GM12874 (cell line): ENCODE measurements at regions not wholly inside any gene's neighbourhood (a gene's known extent, or its start where the extent isn't known, plus 50 kb on each side); places are given as distances from the start of the nearest gene placed in this dataset.

Experiments
- TF ChIP-seq, protein P1 (sequence below): IDR thresholded peaks from 2 replicates; pipeline ENCODE4 v1.5.1; 2011; ENCODE audit warnings: low read depth, mild to moderate bottlenecking, control low read depth, low read length, moderate library complexity; ENCODE audit not compliant: insufficient read depth

DNA sequence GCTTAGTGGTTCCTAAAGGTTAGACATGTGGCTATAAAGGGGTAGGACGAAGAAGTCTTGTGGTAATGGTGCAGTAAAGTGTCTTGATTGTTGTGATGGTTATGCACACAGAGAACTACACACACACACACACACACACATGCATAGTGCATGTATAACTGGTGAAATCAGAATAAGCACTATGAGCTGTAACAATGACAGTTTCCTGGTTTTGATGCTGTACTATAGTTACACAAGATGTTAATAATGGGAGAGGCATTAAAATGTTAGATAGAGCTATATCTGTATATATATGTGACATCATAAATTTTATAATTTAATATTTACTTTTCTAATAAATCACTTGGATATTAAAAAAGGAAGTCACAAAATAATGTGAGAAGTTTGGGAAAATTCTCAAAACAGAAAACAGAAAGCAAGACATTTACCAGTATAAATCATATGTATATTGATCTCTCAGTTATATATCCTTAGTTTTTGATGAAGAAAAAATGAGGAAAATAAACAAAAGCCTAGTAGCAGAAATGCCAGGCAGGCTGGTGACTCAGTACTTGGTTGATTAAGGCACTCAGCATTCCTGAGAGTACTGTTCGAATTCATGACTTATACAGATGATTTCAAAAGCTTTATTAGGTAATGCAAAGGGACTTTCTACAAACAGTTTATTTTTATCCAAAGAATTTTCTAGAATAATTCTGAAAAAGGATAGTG, 350.5 kb upstream of the DAB2 start:
- TF ChIP-seq, protein P1, sequence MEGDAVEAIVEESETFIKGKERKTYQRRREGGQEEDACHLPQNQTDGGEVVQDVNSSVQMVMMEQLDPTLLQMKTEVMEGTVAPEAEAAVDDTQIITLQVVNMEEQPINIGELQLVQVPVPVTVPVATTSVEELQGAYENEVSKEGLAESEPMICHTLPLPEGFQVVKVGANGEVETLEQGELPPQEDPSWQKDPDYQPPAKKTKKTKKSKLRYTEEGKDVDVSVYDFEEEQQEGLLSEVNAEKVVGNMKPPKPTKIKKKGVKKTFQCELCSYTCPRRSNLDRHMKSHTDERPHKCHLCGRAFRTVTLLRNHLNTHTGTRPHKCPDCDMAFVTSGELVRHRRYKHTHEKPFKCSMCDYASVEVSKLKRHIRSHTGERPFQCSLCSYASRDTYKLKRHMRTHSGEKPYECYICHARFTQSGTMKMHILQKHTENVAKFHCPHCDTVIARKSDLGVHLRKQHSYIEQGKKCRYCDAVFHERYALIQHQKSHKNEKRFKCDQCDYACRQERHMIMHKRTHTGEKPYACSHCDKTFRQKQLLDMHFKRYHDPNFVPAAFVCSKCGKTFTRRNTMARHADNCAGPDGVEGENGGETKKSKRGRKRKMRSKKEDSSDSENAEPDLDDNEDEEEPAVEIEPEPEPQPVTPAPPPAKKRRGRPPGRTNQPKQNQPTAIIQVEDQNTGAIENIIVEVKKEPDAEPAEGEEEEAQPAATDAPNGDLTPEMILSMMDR: no peak

DNA sequence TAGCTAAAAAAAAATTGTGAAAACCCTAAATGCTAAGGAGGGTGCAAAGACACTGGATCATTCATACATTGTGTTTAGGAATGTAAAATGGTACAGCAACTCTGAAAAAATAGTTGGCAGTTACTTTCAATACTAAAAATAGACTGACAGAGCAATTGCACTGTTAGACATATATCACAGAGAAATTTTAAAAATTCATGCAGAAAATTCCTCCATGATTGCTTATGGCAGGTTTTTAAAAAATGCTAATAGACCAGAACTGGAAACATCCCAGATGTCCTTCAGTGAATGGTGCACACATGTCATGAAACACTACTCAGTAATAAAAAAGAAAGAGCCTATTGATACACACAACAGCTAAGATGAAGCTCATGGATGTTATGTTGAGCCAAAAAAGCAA, 349.8 kb upstream of the DAB2 start:
- TF ChIP-seq, protein P1: no peak

DNA sequence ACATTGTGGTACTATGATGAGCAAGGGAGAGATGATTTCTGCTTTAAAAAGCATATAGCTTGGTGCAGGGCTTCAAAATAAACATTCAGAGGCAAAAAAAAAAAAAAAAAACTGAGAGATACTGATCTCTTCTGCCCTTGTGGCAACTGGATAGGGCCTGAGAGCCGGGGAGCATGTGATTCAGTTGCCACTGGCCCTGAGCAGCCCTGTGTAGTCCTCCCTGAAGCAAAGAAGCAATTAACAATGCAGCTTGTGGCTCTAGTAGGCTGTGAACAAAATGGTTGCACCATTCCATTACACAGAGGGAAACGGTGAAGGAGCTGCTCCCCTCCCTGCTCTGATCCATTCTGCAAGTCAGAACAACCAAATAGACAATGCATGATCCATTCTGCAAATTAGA, 347.5 kb upstream of the DAB2 start:
- TF ChIP-seq, protein P1: no peak

DNA sequence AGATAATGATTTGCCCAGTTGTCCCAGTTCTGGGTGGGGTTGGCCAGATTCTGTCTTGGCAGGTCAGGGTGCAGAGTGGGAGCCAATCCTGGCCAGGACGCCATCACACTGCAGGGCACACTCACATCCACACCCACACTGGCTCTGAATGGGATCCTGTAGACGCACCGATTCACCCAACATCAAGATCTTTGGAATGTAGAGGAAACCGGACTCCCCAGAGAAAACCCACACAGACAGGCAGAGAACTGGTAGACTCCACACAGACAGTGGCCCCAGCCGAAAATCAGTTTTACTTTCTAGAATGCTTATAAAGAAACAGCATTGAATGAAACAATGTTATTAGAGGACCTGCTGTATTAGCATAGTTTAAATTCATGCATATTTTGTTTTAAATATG, 343.1 kb upstream of the DAB2 start:
- TF ChIP-seq, protein P1: no peak

DNA sequence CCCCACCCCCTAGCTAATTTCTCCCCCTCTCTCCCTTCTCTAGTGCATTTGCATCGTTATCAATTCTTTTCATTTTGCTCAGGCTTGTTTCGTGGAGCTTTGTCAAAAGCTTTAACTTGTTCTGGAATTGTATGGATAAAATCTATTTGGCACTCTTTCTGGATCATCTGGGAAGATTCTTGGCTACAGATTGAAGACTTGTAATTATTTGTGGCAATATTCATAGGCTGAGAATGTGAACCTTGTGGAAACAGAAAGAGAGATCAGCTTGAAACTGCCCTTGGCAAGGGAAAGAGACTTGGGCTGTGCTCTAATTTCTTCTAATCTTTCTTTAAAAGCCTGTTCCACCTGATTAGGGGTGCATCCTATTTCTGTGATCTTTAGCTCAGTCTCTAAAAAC, 340.6 kb upstream of the DAB2 start:
- TF ChIP-seq, protein P1: no peak

DNA sequence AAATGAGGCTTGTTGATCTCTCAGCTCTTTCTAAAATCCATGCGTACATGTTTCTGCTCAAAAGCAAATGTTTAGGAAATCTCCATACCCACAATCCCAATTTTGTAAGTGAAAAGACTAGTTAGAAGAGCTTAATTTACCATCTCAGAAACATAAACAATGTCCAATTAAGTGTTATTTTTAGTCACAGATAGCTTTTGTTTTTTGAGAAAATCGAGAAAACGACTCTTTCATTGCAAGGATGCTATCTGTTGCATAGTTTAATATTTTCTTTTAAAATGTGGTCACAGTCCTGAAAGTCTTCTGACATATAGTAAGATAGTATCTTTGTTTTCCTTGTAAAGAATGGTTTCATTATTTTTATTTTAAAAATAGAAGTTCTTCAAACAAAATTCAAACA, 338.0 kb upstream of the DAB2 start:
- TF ChIP-seq, protein P1: no peak

DNA sequence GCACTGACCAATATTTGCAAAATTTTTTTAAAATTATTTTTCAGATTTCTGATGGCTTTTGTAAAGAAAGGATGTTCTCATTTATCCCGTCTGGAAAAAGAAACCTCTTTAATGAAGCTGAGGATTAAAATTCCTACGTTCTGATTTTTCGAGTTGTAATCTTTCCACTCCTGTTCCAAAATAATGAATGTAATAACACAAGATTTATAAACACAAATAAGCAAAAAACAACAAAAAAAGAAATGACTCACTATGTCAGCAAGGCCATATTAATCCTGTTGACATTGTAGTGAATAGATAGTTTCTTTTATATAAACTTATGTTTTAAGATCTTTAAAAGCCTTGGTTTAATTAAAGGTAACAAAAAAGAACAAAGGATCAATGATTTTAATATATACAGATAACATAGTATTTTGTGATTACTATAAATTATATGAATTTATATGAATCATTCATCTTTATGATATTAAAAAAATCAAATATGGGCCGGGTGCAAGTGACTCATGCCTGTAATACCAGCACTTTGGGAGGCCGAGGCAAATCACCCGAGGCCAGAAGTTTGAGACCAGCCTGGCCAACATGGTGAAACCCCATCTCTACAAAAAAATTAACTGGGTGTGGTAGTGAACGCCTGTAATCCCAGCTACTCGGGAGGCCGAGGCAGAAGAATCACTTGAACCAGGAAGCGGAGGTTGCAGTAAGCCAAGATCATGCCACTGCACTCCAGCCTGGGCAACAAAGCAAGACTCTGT, 336.6 kb upstream of the DAB2 start:
- TF ChIP-seq, protein P1: no peak
